GM12878 (cell line): ENCODE measurements at regions not wholly inside any gene's neighbourhood (a gene's known extent, or its start where the extent isn't known, plus 50 kb on each side); places are given as distances from the start of the nearest gene placed in this dataset.

Experiments used
- ATAC-seq: fragments of 200-7000 bp; cut with Tn5 transposase; 3 replicates; pipeline ENCODE4 v1.9.1; 2020; ENCODE audit warnings: mild to moderate bottlenecking, moderate library complexity
- BruUV-seq: library from RNA; stranded (reverse); fragments of 400-500 nt; replicated peaks from 2 replicates; lab custom pipeline; 2021; lab: Mats Ljungman, UMichigan
- CTCF ChIA-PET: fragments of 300-600 bp; sonication (Branson Sonifier 250); formaldehyde crosslinking; extraction: SDS; loops from one replicate; lab custom pipeline; 2021; ENCODE audit warnings: inconsistent platforms; lab: Yijun Ruan, JAX
- POLR2A ChIA-PET: fragments of 350-600 bp; formaldehyde crosslinking; extraction: SDS; loops from one replicate; lab custom pipeline; 2021; ENCODE audit warnings: inconsistent platforms; lab: Charles Lee
- RAD21 ChIA-PET: fragments of 300-600 bp; sonication (Branson Sonifier 250); formaldehyde crosslinking; loops from one replicate; lab custom pipeline; 2023; ENCODE audit warnings: antibody characterized with exemption; ENCODE audit not compliant: unreplicated experiment; lab: Charles Lee
- SMC1A ChIA-PET: fragments of 300-600 bp; sonication (Branson Sonifier 250); formaldehyde crosslinking; loops from one replicate; lab custom pipeline; 2023; ENCODE audit not compliant: unreplicated experiment, uncharacterized antibody; lab: Charles Lee
- DNase-seq: peaks from one replicate; pipeline ENCODE4 v3.0.0-alpha.2; 2011; ENCODE audit warnings: low read depth, low spot score
- FAIRE-seq: peaks from 3 replicates; lab custom pipeline; 2011; peaks lifted over from hg19 to GRCh38; lab: Jason Lieb, UNC
- H2AFZ ChIP-seq: 2 replicates; pipeline ENCODE4 v1.6.0; 2011; ENCODE audit warnings: low read depth, low read length, control low read depth; ENCODE audit not compliant: control insufficient read depth
- H3K27ac ChIP-seq: 2 replicates; pipeline ENCODE4 v1.5.1; 2011; ENCODE audit warnings: control low read depth; ENCODE audit not compliant: control insufficient read depth, insufficient read depth
- H3K27me3 ChIP-seq, 2 experiments: replicated peaks in 1 of 2; 2 replicates each; pipeline versions ENCODE4 v1.6.0 to v1.6.1; 2011; ENCODE audit warnings: low read length in 1 of 2; ENCODE audit not compliant: control insufficient read depth in 2 of 2, insufficient read depth in 2 of 2
- H3K36me3 ChIP-seq, 2 experiments: 2 replicates each; pipeline ENCODE4 v1.5.1; 2011; ENCODE audit warnings: low read length in 1 of 2; ENCODE audit not compliant: control insufficient read depth in 2 of 2, insufficient read depth in 2 of 2
- H3K4me1 ChIP-seq: 2 replicates; pipeline ENCODE4 v1.6.1; 2011; ENCODE audit warnings: mild to moderate bottlenecking, low read length, moderate library complexity, mixed read lengths; ENCODE audit not compliant: control insufficient read depth, insufficient read depth
- H3K4me2 ChIP-seq: 2 replicates; pipeline ENCODE4 v1.6.0; 2011; ENCODE audit warnings: control low read depth; ENCODE audit not compliant: control insufficient read depth, insufficient read depth
- H3K4me3 ChIP-seq: fragments of 200-600 bp; sonication (generic); 2 replicates; pipeline ENCODE4 v1.5.1; 2016
- H3K79me2 ChIP-seq: 2 replicates; pipeline ENCODE4 v1.6.0; 2011; ENCODE audit warnings: low read length; ENCODE audit not compliant: control insufficient read depth, insufficient read depth
- H3K9ac ChIP-seq: 2 replicates; pipeline ENCODE4 v1.8.0; 2011; ENCODE audit warnings: low read length, control low read depth, mixed read lengths; ENCODE audit not compliant: control insufficient read depth, insufficient read depth
- H3K9me3 ChIP-seq: replicated peaks from 3 replicates; pipeline ENCODE4 v1.5.1; 2011; ENCODE audit warnings: mild to moderate bottlenecking, low read length; ENCODE audit not compliant: control insufficient read depth, insufficient read depth
- H4K20me1 ChIP-seq: 2 replicates; pipeline ENCODE4 v1.6.0; 2011; ENCODE audit not compliant: control insufficient read depth, insufficient read depth
- CBFB ChIP-seq: IDR thresholded peaks from 2 replicates; pipeline ENCODE4 v1.6.1; 2016; ENCODE audit warnings: antibody characterized with exemption, low read depth
- CBX5 ChIP-seq: sonication (generic); IDR thresholded peaks from 2 replicates; pipeline ENCODE4 v1.6.1; 2016; ENCODE audit warnings: low read depth, moderate library complexity, mild to moderate bottlenecking, inconsistent platforms
- ESRRA ChIP-seq: IDR thresholded peaks from 2 replicates; pipeline ENCODE4 v1.6.1; 2012; ENCODE audit warnings: mild to moderate bottlenecking, low read length, improper control_type of control experiment
- EZH2 ChIP-seq: IDR thresholded peaks from 2 replicates; pipeline ENCODE4 v1.6.1; 2012; ENCODE audit warnings: low read depth, mild to moderate bottlenecking, control low read depth, inconsistent platforms, low read length, borderline replicate concordance; ENCODE audit not compliant: control insufficient read depth
- MEF2A ChIP-seq: IDR thresholded peaks from 2 replicates; pipeline ENCODE4 v1.6.1; 2011; ENCODE audit warnings: low read depth, mild to moderate bottlenecking, low read length, moderate library complexity; ENCODE audit not compliant: insufficient read depth
- SRF ChIP-seq, 2 experiments: IDR thresholded peaks; 2 replicates each; pipeline ENCODE4 v1.6.1; 2011; ENCODE audit warnings: low read depth in 2 of 2, low read length in 2 of 2, mild to moderate bottlenecking in 1 of 2, moderate library complexity in 1 of 2
- WGBS: methylation state at CpG from one replicate; pipeline ENCODE4 v1.1.6; 2016; ENCODE audit warnings: low lambda C conversion rate; ENCODE audit not compliant: insufficient replicate concordance, insufficient coverage; ENCODE audit errors: missing lambda C conversion rate; 5-methylcytosine and 5-hydroxymethylcytosine counted together
- in situ Hi-C: fragments of 300-500 bp; cut with MboI; formaldehyde crosslinking; loops from 9 replicates; pipeline ENCODE4 v1.14.3; 2018; ENCODE audit warnings: mixed read lengths
- intact Hi-C: fragments of 100-400 bp; cut with micrococcal nuclease; formaldehyde crosslinking; loops from one replicate; pipeline ENCODE4 v1.14.2; 2022; ENCODE audit not compliant: unreplicated experiment
- TF ChIP-seq, protein P1 (sequence below): fragments of 450-650 bp; IDR thresholded peaks from 2 replicates; pipeline ENCODE4 v1.6.1; 2018; ENCODE audit warnings: borderline replicate concordance, mild to moderate bottlenecking; ENCODE audit not compliant: partially characterized antibody

DNA sequence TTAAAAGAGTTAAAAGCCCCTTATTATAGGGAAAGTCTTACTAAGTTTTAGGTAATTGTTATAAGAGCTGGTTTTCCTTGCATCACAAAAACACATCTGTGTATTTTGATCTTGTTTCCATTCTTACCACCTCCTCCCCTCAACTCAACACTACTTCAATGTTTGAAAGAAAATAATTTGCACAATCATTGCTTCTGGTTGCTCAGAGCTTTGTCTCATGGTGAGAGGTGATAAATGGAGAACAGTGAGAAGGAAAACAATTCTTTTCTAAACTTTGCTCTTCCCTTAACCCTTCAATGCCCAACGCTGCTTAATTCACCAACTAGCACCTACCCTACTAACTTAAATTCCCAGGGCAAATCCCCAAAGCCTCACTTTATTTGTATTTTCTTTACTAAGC lies 268.1 kb upstream of the LINC00305 start:
- FAIRE-seq = no peak
- ATAC-seq = no peak
- in situ Hi-C loops = no loop called here

More for the DNA sequence above, 268.1 kb upstream of the LINC00305 start:
- Histone ChIP-seq H3K27ac (no peak overlapping the region), H2AFZ (no peak overlapping the region), H3K4me1 (no peaks in the 10 kb centered on the region), H3K79me2 (no peaks in the 10 kb centered on the region), H3K9me3 (no peaks in the 10 kb centered on the region), H3K9ac (no peak overlapping the region), H3K36me3 (no peaks in the 10 kb centered on the region), H3K4me2 (no peak overlapping the region), H3K4me3 (no peak overlapping the region), H4K20me1 (no peaks in the 10 kb centered on the region), H3K27me3 (no peaks in the 10 kb centered on the region)
- no TSS peak for BruUV-seq
- DNase-seq = no peak
- WGBS = 0% methylated on average over 1 of the region's 1 CpG
- ChIA-PET SMC1A (interaction anchor here (1.0 kb wide), 1 partner anchor 16 kb away, joined by 3 read pairs; no protein-coding TSS in a partner anchor), CTCF (interaction anchor here (0.7 to 1.6 kb wide), 5 partner anchors 12 to 399 kb away, joined by 3 to 4 read pairs (median 3); no protein-coding TSS in a partner anchor), RAD21 (no interaction called here), POLR2A (no interaction called here)
- intact Hi-C loops = no loop called here
- TF ChIP-seq MEF2A (no peak), CBFB (no peak), CBX5 (no peak), EZH2 (no peak), ESRRA (no peak), SRF (IDR thresholded peaks at IDR 0.05; ENCODE audit: low read depth in 2 of 2, low read length in 2 of 2) (no peak)
- TF ChIP-seq, protein P1, sequence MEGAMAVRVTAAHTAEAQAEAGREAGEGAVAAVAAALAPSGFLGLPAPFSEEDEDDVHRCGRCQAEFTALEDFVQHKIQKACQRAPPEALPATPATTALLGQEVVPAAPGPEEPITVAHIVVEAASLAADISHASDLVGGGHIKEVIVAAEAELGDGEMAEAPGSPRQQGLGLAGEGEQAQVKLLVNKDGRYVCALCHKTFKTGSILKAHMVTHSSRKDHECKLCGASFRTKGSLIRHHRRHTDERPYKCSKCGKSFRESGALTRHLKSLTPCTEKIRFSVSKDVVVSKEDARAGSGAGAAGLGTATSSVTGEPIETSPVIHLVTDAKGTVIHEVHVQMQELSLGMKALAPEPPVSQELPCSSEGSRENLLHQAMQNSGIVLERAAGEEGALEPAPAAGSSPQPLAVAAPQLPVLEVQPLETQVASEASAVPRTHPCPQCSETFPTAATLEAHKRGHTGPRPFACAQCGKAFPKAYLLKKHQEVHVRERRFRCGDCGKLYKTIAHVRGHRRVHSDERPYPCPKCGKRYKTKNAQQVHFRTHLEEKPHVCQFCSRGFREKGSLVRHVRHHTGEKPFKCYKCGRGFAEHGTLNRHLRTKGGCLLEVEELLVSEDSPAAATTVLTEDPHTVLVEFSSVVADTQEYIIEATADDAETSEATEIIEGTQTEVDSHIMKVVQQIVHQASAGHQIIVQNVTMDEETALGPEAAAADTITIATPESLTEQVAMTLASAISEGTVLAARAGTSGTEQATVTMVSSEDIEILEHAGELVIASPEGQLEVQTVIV = no peak
